ENCODE measurements at regions not wholly inside any gene's neighbourhood (a gene's known extent, or its start where the extent isn't known, plus 50 kb on each side); places are given as distances from the start of the nearest gene placed in this dataset.

GRCh38 chr18:34357944-34358580, 133.3 kb upstream of the NOL4 start:
- H3K4me1 ChIP-seq (ENCODE audit: control insufficient read depth in 1 of 2, extremely low read depth in 1 of 2, insufficient read depth in 2 of 2, low read length in 2 of 2): no peaks in the 10 kb centered on the region
- ChIA-PET POLR2A (no interaction called here), CTCF (no interaction called here)
- H3K27ac ChIP-seq (ENCODE audit: low read length): no peak overlapping the region
- DNase-seq (no peak), ATAC-seq (replicated peaks in 1 of 4) (no peak)
- Mint-ChIP-seq H3K9me3 (peaks cover 3 to 18% (median 4%) of the 10 kb centered on the region in 3 donors), H3K36me3 (no peaks in the 10 kb centered on the region), H3K4me3 (no peak overlapping the region), H3K27ac (no peak overlapping the region), H3K4me1 (no peaks in the 10 kb centered on the region), H3K27me3 (no peaks in the 10 kb centered on the region)
- no peaks in the 10 kb centered on the region for H3K9me3 ChIP-seq
- 80% methylated on average over 3 of the region's 5 CpGs for WGBS (ENCODE audit: insufficient coverage)
- H3K27me3 ChIP-seq (replicated peaks in 1 of 2; ENCODE audit: control insufficient read depth in 2 of 2, extremely low read depth in 1 of 2, insufficient read depth in 2 of 2, low read length in 1 of 2): no peaks in the 10 kb centered on the region
- H3K36me3 ChIP-seq (ENCODE audit: control insufficient read depth in 2 of 2, extremely low read depth in 1 of 2, insufficient read depth in 1 of 2, low read length in 1 of 2): no peaks in the 10 kb centered on the region
- H3K4me3 ChIP-seq (ENCODE audit: control insufficient read depth in 1 of 2, extremely low read depth in 1 of 2, low read length in 1 of 2): no peak overlapping the region

DNA sequence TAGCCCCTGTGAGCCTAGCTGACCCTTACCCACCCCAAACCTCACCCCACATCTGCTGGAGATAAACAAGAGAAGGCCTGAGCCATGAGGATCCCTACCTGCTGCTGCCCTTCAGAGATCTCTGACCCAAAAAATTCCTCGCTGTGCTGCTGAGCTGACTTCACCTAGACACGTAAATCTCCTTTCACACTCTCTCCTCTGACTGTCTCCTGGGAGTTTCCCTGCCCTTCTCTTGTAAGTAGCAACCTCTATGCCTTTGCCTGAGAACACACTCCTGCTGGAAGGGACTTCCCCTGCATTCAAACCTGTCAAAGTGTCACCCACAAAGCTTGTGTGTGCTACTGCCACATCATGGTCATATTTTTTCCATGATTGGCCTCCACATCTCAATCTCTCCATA, 134.2 kb upstream of the NOL4 start:
- H3K4me3 ChIP-seq (ENCODE audit: control insufficient read depth in 1 of 2, extremely low read depth in 1 of 2, low read length in 1 of 2): no peak overlapping the region
- no peaks in the 10 kb centered on the region for H3K27me3 ChIP-seq (replicated peaks in 1 of 2; ENCODE audit: control insufficient read depth in 2 of 2, extremely low read depth in 1 of 2, insufficient read depth in 2 of 2, low read length in 1 of 2)
- no peaks in the 10 kb centered on the region for H3K36me3 Mint-ChIP-seq
- no peaks in the 10 kb centered on the region for H3K27me3 Mint-ChIP-seq
- no peaks in the 10 kb centered on the region for H3K36me3 ChIP-seq (ENCODE audit: control insufficient read depth in 2 of 2, extremely low read depth in 1 of 2, insufficient read depth in 1 of 2, low read length in 1 of 2)
- H3K9me3 ChIP-seq: no peaks in the 10 kb centered on the region
- H3K27ac ChIP-seq (ENCODE audit: low read length): no peak overlapping the region
- DNase-seq (no peak), ATAC-seq (replicated peaks in 1 of 4) (no peak)
- H3K9me3 Mint-ChIP-seq: peaks cover 3 to 18% (median 4%) of the 10 kb centered on the region in 3 donors
- ChIA-PET CTCF (no interaction called here), POLR2A (no interaction called here)
- no peaks in the 10 kb centered on the region for H3K4me1 Mint-ChIP-seq
- 53% methylated on average over 2 of the region's 2 CpGs for WGBS (ENCODE audit: insufficient coverage)
- H3K27ac Mint-ChIP-seq: no peak overlapping the region
- H3K4me1 ChIP-seq (ENCODE audit: control insufficient read depth in 1 of 2, extremely low read depth in 1 of 2, insufficient read depth in 2 of 2, low read length in 2 of 2): no peaks in the 10 kb centered on the region
- no peak overlapping the region for H3K4me3 Mint-ChIP-seq

DNA sequence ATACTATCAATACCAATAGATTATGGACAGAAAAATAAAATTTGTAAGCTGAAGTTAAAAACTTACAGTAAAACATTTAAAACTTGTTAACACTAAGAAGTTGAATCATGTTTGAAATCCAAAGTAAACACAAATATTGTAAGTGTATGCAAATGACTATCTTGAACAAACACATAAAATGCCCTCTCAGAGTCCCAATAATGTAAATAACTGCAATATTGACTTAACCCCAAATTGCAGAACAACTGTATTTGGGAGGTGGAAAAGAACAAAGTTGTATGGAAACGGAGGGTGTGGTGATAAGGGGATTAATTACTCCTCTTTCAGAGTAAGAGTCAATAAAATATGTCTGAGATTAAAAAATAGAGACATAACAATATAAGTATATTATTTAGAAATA, 140.0 kb upstream of the NOL4 start:
- H3K4me3 Mint-ChIP-seq: no peak overlapping the region
- Histone ChIP-seq H3K27me3 (replicated peaks in 1 of 2; ENCODE audit: control insufficient read depth in 2 of 2, extremely low read depth in 1 of 2, insufficient read depth in 2 of 2, low read length in 1 of 2) (no peaks in the 10 kb centered on the region), H3K9me3 (no peaks in the 10 kb centered on the region), H3K4me3 (ENCODE audit: control insufficient read depth in 1 of 2, extremely low read depth in 1 of 2, low read length in 1 of 2) (no peak overlapping the region), H3K4me1 (ENCODE audit: control insufficient read depth in 1 of 2, extremely low read depth in 1 of 2, insufficient read depth in 2 of 2, low read length in 2 of 2) (no peaks in the 10 kb centered on the region), H3K27ac (ENCODE audit: low read length) (no peak overlapping the region), H3K36me3 (ENCODE audit: control insufficient read depth in 2 of 2, extremely low read depth in 1 of 2, insufficient read depth in 1 of 2, low read length in 1 of 2) (no peaks in the 10 kb centered on the region)
- DNase-seq (no peak), ATAC-seq (replicated peaks in 1 of 4) (no peak)
- WGBS (ENCODE audit: insufficient coverage): no CpG with 5 or more reads among the region's 1 CpG
- no peaks in the 10 kb centered on the region for H3K27me3 Mint-ChIP-seq
- no peaks in the 10 kb centered on the region for H3K36me3 Mint-ChIP-seq
- ChIA-PET POLR2A (no interaction called here), CTCF (no interaction called here)
- no peaks in the 10 kb centered on the region for H3K4me1 Mint-ChIP-seq
- no peak overlapping the region for H3K27ac Mint-ChIP-seq
- H3K9me3 Mint-ChIP-seq: peaks cover 1 to 8% (median 3%) of the 10 kb centered on the region in 3 donors

GRCh38 chr18:34370704-34371395, 146.1 kb upstream of the NOL4 start:
- H3K9me3 Mint-ChIP-seq: peaks cover 0 to 12% (median 2%) of the 10 kb centered on the region in 3 donors
- WGBS (ENCODE audit: insufficient coverage): no CpG with 5 or more reads among the region's 3 CpGs
- H3K9me3 ChIP-seq: no peaks in the 10 kb centered on the region
- H3K27me3 ChIP-seq (replicated peaks in 1 of 2; ENCODE audit: control insufficient read depth in 2 of 2, extremely low read depth in 1 of 2, insufficient read depth in 2 of 2, low read length in 1 of 2): no peaks in the 10 kb centered on the region
- POLR2A ChIA-PET: no interaction called here
- H3K36me3 Mint-ChIP-seq: no peaks in the 10 kb centered on the region
- no peak overlapping the region for H3K4me3 Mint-ChIP-seq
- no peak overlapping the region for H3K27ac Mint-ChIP-seq
- no peak for ATAC-seq (replicated peaks in 1 of 4)
- no peak overlapping the region for H3K4me3 ChIP-seq (ENCODE audit: control insufficient read depth in 1 of 2, extremely low read depth in 1 of 2, low read length in 1 of 2)
- H3K27ac ChIP-seq (ENCODE audit: low read length): no peak overlapping the region
- no peaks in the 10 kb centered on the region for H3K36me3 ChIP-seq (ENCODE audit: control insufficient read depth in 2 of 2, extremely low read depth in 1 of 2, insufficient read depth in 1 of 2, low read length in 1 of 2)
- H3K4me1 ChIP-seq (ENCODE audit: control insufficient read depth in 1 of 2, extremely low read depth in 1 of 2, insufficient read depth in 2 of 2, low read length in 2 of 2): no peaks in the 10 kb centered on the region
- no peaks in the 10 kb centered on the region for H3K4me1 Mint-ChIP-seq
- CTCF ChIA-PET: no interaction called here
- DNase-seq: no peak
- no peaks in the 10 kb centered on the region for H3K27me3 Mint-ChIP-seq

- Histone ChIP-seq H3K27me3 (replicated peaks in 1 of 2; ENCODE audit: control insufficient read depth in 2 of 2, extremely low read depth in 1 of 2, insufficient read depth in 2 of 2, low read length in 1 of 2) (no peaks in the 10 kb centered on the region), H3K4me3 (ENCODE audit: control insufficient read depth in 1 of 2, extremely low read depth in 1 of 2, low read length in 1 of 2) (no peak overlapping the region), H3K36me3 (ENCODE audit: control insufficient read depth in 2 of 2, extremely low read depth in 1 of 2, insufficient read depth in 1 of 2, low read length in 1 of 2) (no peaks in the 10 kb centered on the region), H3K27ac (ENCODE audit: low read length) (no peak overlapping the region), H3K4me1 (ENCODE audit: control insufficient read depth in 1 of 2, extremely low read depth in 1 of 2, insufficient read depth in 2 of 2, low read length in 2 of 2) (no peaks in the 10 kb centered on the region), H3K9me3 (no peaks in the 10 kb centered on the region)
- ATAC-seq (replicated peaks in 1 of 4) (no peak), DNase-seq (no peak)
- Mint-ChIP-seq H3K27ac (no peak overlapping the region), H3K36me3 (no peaks in the 10 kb centered on the region), H3K4me1 (no peaks in the 10 kb centered on the region), H3K27me3 (no peaks in the 10 kb centered on the region), H3K4me3 (no peak overlapping the region), H3K9me3 (peaks cover 0 to 13% (median 10%) of the 10 kb centered on the region in 3 donors)
- POLR2A ChIA-PET: no interaction called here
- CTCF ChIA-PET: no interaction called here
- WGBS (ENCODE audit: insufficient coverage): 100% methylated on average over 1 of the region's 1 CpG
Observed at GRCh38 chr18:34380326-34380725, 155.6 kb upstream of the NOL4 start.

GRCh38 chr18:34385311-34385710, 160.6 kb upstream of the NOL4 start:
- H3K9me3 Mint-ChIP-seq: peaks cover 4 to 15% (median 12%) of the 10 kb centered on the region in 3 donors

More at GRCh38 chr18:34385311-34385710, 160.6 kb upstream of the NOL4 start:
- Mint-ChIP-seq H3K4me3 (no peak overlapping the region), H3K4me1 (no peaks in the 10 kb centered on the region), H3K27ac (no peak overlapping the region), H3K27me3 (no peaks in the 10 kb centered on the region), H3K36me3 (no peaks in the 10 kb centered on the region)
- DNase-seq (no peak), ATAC-seq (replicated peaks in 1 of 4) (no peak)
- H3K36me3 ChIP-seq (ENCODE audit: control insufficient read depth in 2 of 2, extremely low read depth in 1 of 2, insufficient read depth in 1 of 2, low read length in 1 of 2): no peaks in the 10 kb centered on the region
- ChIA-PET POLR2A (no interaction called here), CTCF (no interaction called here)
- no peaks in the 10 kb centered on the region for H3K4me1 ChIP-seq (ENCODE audit: control insufficient read depth in 1 of 2, extremely low read depth in 1 of 2, insufficient read depth in 2 of 2, low read length in 2 of 2)
- no peaks in the 10 kb centered on the region for H3K27me3 ChIP-seq (replicated peaks in 1 of 2; ENCODE audit: control insufficient read depth in 2 of 2, extremely low read depth in 1 of 2, insufficient read depth in 2 of 2, low read length in 1 of 2)
- H3K27ac ChIP-seq (ENCODE audit: low read length): no peak overlapping the region
- H3K4me3 ChIP-seq (ENCODE audit: control insufficient read depth in 1 of 2, extremely low read depth in 1 of 2, low read length in 1 of 2): no peak overlapping the region
- no peaks in the 10 kb centered on the region for H3K9me3 ChIP-seq

Measured in T-cell (primary cell).